Panc1 (cell line): ENCODE measurements at regions not wholly inside any gene's neighbourhood (a gene's known extent, or its start where the extent isn't known, plus 50 kb on each side); places are given as distances from the start of the nearest gene placed in this dataset.

Experiments used
- ATAC-seq: fragments of 200-7000 bp; cut with Tn5 transposase; 2 replicates; pipeline ENCODE4 v1.9.1; 2020; ENCODE audit warnings: mild to moderate bottlenecking, moderate library complexity
- BruUV-seq: library from RNA; stranded (reverse); fragments of 400-500 nt; replicated peaks from 2 replicates; lab custom pipeline; 2021; lab: Mats Ljungman, UMichigan
- CTCF ChIA-PET: fragments of 300-600 bp; sonication (Branson Sonifier 250); formaldehyde crosslinking; loops from one replicate; lab custom pipeline; 2022; ENCODE audit warnings: antibody characterized with exemption; lab: Charles Lee
- POLR2A ChIA-PET: fragments of 300-600 bp; sonication (Branson Sonifier 250); formaldehyde crosslinking; loops from one replicate; lab custom pipeline; 2022; ENCODE audit warnings: antibody characterized with exemption; lab: Charles Lee
- DNase-seq: peaks from one replicate; pipeline ENCODE4 v3.0.0-alpha.2; 2010; ENCODE audit warnings: low read depth, low spot score
- H3K27ac ChIP-seq: 2 replicates; pipeline ENCODE4 v1.5.1; 2011; ENCODE audit warnings: mild to moderate bottlenecking, low read length, inconsistent platforms
- H3K27me3 ChIP-seq: fragments of 200-500 bp; sonication (Bioruptor generic); 2 replicates; pipeline ENCODE4 v1.6.0; 2014; ENCODE audit warnings: low read length, inconsistent platforms; ENCODE audit not compliant: control insufficient read depth, insufficient read depth
- H3K36me3 ChIP-seq: fragments of 200-500 bp; sonication (Bioruptor generic); 2 replicates; pipeline ENCODE4 v1.5.1; 2014; ENCODE audit warnings: inconsistent platforms, mild to moderate bottlenecking, low read length, moderate library complexity; ENCODE audit not compliant: control insufficient read depth, insufficient read depth
- H3K4me1 ChIP-seq: 2 replicates; pipeline ENCODE4 v1.5.1; 2011; ENCODE audit warnings: inconsistent platforms, mild to moderate bottlenecking, low read length, moderate library complexity; ENCODE audit not compliant: control insufficient read depth, insufficient read depth
- H3K4me3 ChIP-seq, 2 experiments: 2 replicates each; pipeline ENCODE4 v1.5.1; 2011 to 2012; ENCODE audit warnings: low read depth in 2 of 2, low read length in 2 of 2, mild to moderate bottlenecking in 2 of 2, inconsistent platforms in 1 of 2, moderate library complexity in 1 of 2
- H3K9me3 ChIP-seq: fragments of 200-500 bp; sonication (Bioruptor generic); 2 replicates; pipeline ENCODE4 v1.5.1; 2014; ENCODE audit warnings: low read depth, mild to moderate bottlenecking, inconsistent platforms, low read length, moderate library complexity; ENCODE audit not compliant: control insufficient read depth, insufficient read depth
- POLR2AphosphoS5 ChIP-seq: IDR thresholded peaks from 2 replicates; pipeline ENCODE4 v1.6.1; 2012; ENCODE audit warnings: mild to moderate bottlenecking, low read depth, low read length, moderate library complexity
- TCF7L2 ChIP-seq: IDR thresholded peaks from 2 replicates; pipeline ENCODE4 v1.6.1; 2011; ENCODE audit warnings: mild to moderate bottlenecking, low read depth, low read length, inconsistent platforms
- in situ Hi-C: cut with HindIII; loops from 2 replicates; pipeline ENCODE4 v1.10.0; 2016; ENCODE audit warnings: low sequenced_read_pairs, low pct_unique_long_range_greater_than_20kb
- intact Hi-C: fragments of 100-400 bp; cut with micrococcal nuclease; formaldehyde crosslinking; loops from one replicate; pipeline ENCODE4 v1.10.0; 2022; ENCODE audit not compliant: unreplicated experiment
- TF ChIP-seq, protein P1 (sequence below): fragments of 450-650 bp; IDR thresholded peaks from 2 replicates; pipeline ENCODE4 v1.5.1; 2017; ENCODE audit warnings: mild to moderate bottlenecking
- TF ChIP-seq, protein P2 (sequence below), 2 experiments: IDR thresholded peaks; 2 replicates each; pipeline ENCODE4 v1.6.1; 2011 to 2012; ENCODE audit warnings: low read depth in 2 of 2, control low read depth in 1 of 2, low read length in 1 of 2, mild to moderate bottlenecking in 1 of 2, moderate library complexity in 1 of 2; ENCODE audit not compliant: insufficient read depth in 1 of 2

DNA sequence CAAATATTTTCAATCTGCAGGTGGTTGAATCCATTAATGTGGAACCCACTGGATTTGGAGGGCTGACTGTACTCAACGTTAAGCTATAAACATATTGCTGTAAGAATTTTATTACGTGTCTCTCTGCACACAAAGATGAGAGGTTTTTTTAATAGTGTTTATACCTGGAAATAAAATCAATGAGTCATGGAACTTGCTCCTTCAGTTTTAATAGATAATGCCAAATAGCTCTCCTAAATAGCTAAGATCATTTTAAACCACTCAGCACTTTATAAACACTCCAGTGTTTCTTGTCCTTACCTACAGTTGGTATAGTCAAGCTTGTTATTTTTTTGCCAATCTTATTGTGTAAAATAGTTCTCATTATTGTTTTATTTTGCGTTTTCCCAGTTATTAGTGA lies 455.6 kb upstream of the FZD8 start:
- POLR2A ChIA-PET, result no interaction called here
- Histone ChIP-seq H3K27ac (no peak overlapping the region), H3K4me3 (no peak overlapping the region), H3K27me3 (no peaks in the 10 kb centered on the region), H3K9me3 (no peaks in the 10 kb centered on the region), H3K4me1 (no peaks in the 10 kb centered on the region), H3K36me3 (no peaks in the 10 kb centered on the region)
- CTCF ChIA-PET, result no interaction called here
- no peak for DNase-seq
- intact Hi-C loops, result no loop called here
- TF ChIP-seq, protein P1, sequence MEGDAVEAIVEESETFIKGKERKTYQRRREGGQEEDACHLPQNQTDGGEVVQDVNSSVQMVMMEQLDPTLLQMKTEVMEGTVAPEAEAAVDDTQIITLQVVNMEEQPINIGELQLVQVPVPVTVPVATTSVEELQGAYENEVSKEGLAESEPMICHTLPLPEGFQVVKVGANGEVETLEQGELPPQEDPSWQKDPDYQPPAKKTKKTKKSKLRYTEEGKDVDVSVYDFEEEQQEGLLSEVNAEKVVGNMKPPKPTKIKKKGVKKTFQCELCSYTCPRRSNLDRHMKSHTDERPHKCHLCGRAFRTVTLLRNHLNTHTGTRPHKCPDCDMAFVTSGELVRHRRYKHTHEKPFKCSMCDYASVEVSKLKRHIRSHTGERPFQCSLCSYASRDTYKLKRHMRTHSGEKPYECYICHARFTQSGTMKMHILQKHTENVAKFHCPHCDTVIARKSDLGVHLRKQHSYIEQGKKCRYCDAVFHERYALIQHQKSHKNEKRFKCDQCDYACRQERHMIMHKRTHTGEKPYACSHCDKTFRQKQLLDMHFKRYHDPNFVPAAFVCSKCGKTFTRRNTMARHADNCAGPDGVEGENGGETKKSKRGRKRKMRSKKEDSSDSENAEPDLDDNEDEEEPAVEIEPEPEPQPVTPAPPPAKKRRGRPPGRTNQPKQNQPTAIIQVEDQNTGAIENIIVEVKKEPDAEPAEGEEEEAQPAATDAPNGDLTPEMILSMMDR, result no peak
- TF ChIP-seq TCF7L2 (no peak), POLR2AphosphoS5 (no peak)
- TF ChIP-seq, protein P2, sequence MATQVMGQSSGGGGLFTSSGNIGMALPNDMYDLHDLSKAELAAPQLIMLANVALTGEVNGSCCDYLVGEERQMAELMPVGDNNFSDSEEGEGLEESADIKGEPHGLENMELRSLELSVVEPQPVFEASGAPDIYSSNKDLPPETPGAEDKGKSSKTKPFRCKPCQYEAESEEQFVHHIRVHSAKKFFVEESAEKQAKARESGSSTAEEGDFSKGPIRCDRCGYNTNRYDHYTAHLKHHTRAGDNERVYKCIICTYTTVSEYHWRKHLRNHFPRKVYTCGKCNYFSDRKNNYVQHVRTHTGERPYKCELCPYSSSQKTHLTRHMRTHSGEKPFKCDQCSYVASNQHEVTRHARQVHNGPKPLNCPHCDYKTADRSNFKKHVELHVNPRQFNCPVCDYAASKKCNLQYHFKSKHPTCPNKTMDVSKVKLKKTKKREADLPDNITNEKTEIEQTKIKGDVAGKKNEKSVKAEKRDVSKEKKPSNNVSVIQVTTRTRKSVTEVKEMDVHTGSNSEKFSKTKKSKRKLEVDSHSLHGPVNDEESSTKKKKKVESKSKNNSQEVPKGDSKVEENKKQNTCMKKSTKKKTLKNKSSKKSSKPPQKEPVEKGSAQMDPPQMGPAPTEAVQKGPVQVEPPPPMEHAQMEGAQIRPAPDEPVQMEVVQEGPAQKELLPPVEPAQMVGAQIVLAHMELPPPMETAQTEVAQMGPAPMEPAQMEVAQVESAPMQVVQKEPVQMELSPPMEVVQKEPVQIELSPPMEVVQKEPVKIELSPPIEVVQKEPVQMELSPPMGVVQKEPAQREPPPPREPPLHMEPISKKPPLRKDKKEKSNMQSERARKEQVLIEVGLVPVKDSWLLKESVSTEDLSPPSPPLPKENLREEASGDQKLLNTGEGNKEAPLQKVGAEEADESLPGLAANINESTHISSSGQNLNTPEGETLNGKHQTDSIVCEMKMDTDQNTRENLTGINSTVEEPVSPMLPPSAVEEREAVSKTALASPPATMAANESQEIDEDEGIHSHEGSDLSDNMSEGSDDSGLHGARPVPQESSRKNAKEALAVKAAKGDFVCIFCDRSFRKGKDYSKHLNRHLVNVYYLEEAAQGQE (IDR thresholded peaks at IDR 0.05; ENCODE audit: insufficient read depth in 1 of 2, low read depth in 2 of 2, low read length in 1 of 2), result no peak
- no peak for ATAC-seq
- no TSS peak for BruUV-seq
- in situ Hi-C loops, result no loop called here

DNA sequence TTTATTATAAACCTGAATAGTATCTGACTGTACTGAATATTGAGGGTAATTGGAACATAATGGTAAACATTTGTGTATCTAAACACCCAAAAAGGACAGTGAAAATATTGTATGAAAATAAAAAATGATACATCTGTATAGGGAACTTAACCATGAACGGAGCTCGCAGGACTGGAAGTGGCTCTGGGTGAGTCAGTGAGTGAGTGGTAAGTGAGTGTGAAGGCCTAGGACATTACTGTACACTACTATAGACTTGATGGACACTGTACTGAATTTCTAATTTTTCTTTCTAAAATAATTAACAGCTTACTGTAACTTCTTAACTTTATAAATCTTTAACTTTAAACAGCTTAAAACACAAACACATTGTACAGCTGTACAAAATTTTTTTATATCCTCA lies 454.5 kb upstream of the FZD8 start:
- TF ChIP-seq, protein P2 (IDR thresholded peaks at IDR 0.05; ENCODE audit: insufficient read depth in 1 of 2, low read depth in 2 of 2, low read length in 1 of 2), result no peak
- TF ChIP-seq, protein P1, result no peak
- Histone ChIP-seq H3K27me3 (no peaks in the 10 kb centered on the region), H3K4me1 (no peaks in the 10 kb centered on the region), H3K27ac (no peak overlapping the region), H3K9me3 (no peaks in the 10 kb centered on the region), H3K36me3 (no peaks in the 10 kb centered on the region), H3K4me3 (no peak overlapping the region)
- DNase-seq (no peak), ATAC-seq (no peak)
- BruUV-seq, result no TSS peak
- intact Hi-C loops, result no loop called here
- ChIA-PET CTCF (no interaction called here), POLR2A (no interaction called here)
- in situ Hi-C loops, result no loop called here
